HEK293T (cell line): ENCODE measurements at regions not wholly inside any gene's neighbourhood (a gene's known extent, or its start where the extent isn't known, plus 50 kb on each side); places are given as distances from the start of the nearest gene placed in this dataset.

Experiments
- CTCF ChIA-PET: fragments of 350-600 bp; formaldehyde crosslinking; extraction: SDS; loops from one replicate; lab custom pipeline; 2021; ENCODE audit warnings: antibody characterized with exemption, inconsistent platforms; lab: Yijun Ruan, JAX
- POLR2A ChIA-PET: fragments of 350-600 bp; formaldehyde crosslinking; extraction: SDS; loops from one replicate; lab custom pipeline; 2020; ENCODE audit warnings: antibody characterized with exemption, inconsistent platforms; lab: Yijun Ruan, JAX
- DNase-seq: peaks from one replicate; pipeline ENCODE4 v3.0.0; 2012; ENCODE audit warnings: mixed read lengths; ENCODE audit errors: extremely low spot score
- ARNT ChIP-seq: fragments of 450-650 bp; IDR thresholded peaks from 2 replicates; pipeline ENCODE4 v1.6.1; 2017; ENCODE audit warnings: mild to moderate bottlenecking
- BHLHE40 ChIP-seq: fragments of 450-650 bp; IDR thresholded peaks from 2 replicates; pipeline ENCODE4 v1.6.1; 2016; ENCODE audit warnings: mild to moderate bottlenecking, moderate library complexity, borderline replicate concordance
- CTBP1 ChIP-seq: fragments of 450-650 bp; IDR thresholded peaks from 2 replicates; pipeline ENCODE4 v1.6.1; 2016; ENCODE audit warnings: borderline replicate concordance
- ELF4 ChIP-seq: fragments of 450-650 bp; IDR thresholded peaks from 2 replicates; pipeline ENCODE4 v1.6.1; 2017; ENCODE audit warnings: antibody characterized with exemption
- FOXA1 ChIP-seq: fragments of 450-650 bp; IDR thresholded peaks from 2 replicates; pipeline ENCODE4 v1.6.1; 2016; ENCODE audit warnings: mild to moderate bottlenecking
- FOXK2 ChIP-seq: fragments of 450-650 bp; IDR thresholded peaks from 2 replicates; pipeline ENCODE4 v1.6.1; 2016; ENCODE audit warnings: mild to moderate bottlenecking
- FOXM1 ChIP-seq: fragments of 450-650 bp; IDR thresholded peaks from 2 replicates; pipeline ENCODE4 v1.6.1; 2017; ENCODE audit warnings: mild to moderate bottlenecking, borderline replicate concordance
- HDGF ChIP-seq: fragments of 450-650 bp; IDR thresholded peaks from 2 replicates; pipeline ENCODE4 v1.6.1; 2017; ENCODE audit warnings: antibody characterized with exemption, borderline replicate concordance
- L3MBTL2 ChIP-seq: fragments of 450-650 bp; conservative IDR thresholded peaks from 2 replicates; pipeline ENCODE4 v1.6.1; 2016; ENCODE audit warnings: mild to moderate bottlenecking
- LEF1 ChIP-seq: fragments of 450-650 bp; IDR thresholded peaks from 2 replicates; pipeline ENCODE4 v1.6.1; 2017; ENCODE audit warnings: mild to moderate bottlenecking, borderline replicate concordance
- NFRKB ChIP-seq: fragments of 450-650 bp; IDR thresholded peaks from 2 replicates; pipeline ENCODE4 v1.6.1; 2016; ENCODE audit warnings: mild to moderate bottlenecking, moderate library complexity
- PKNOX1 ChIP-seq: fragments of 450-650 bp; IDR thresholded peaks from 2 replicates; pipeline ENCODE4 v1.6.1; 2016
- SP1 ChIP-seq: fragments of 450-650 bp; IDR thresholded peaks from 2 replicates; pipeline ENCODE4 v1.6.1; 2017
- SUZ12 ChIP-seq: fragments of 450-650 bp; IDR thresholded peaks from 2 replicates; pipeline ENCODE4 v1.6.1; 2016; ENCODE audit warnings: mild to moderate bottlenecking
- TARDBP ChIP-seq: fragments of 450-650 bp; IDR thresholded peaks from 2 replicates; pipeline ENCODE4 v1.6.1; 2016
- ZNF384 ChIP-seq: fragments of 450-650 bp; IDR thresholded peaks from 2 replicates; pipeline ENCODE4 v1.6.1; 2016

GRCh38 chr18:10317864-10318690 lies 136.4 kb upstream of the APCDD1 start:
- TF ChIP-seq LEF1 (no peak), FOXA1 (no peak), BHLHE40 (no peak), PKNOX1 (no peak), ZNF384 (no peak), NFRKB (no peak), SUZ12 (no peak), FOXK2 (no peak), HDGF (no peak), ELF4 (no peak), ARNT (no peak)
- ChIA-PET POLR2A (no interaction called here), CTCF (no interaction called here)
- DNase-seq = no peak

- DNase-seq = no peak
- no peak for TF ChIP-seq FOXK2
- TF ChIP-seq SP1 = no peak
- no peak for TF ChIP-seq LEF1
- no peak for TF ChIP-seq CTBP1
- TF ChIP-seq HDGF = no peak
- no peak for TF ChIP-seq ELF4
- no peak for TF ChIP-seq NFRKB
- no peak for TF ChIP-seq ARNT
- no peak for TF ChIP-seq FOXA1
- TF ChIP-seq PKNOX1 = no peak
- no peak for TF ChIP-seq BHLHE40
- no peak for TF ChIP-seq TARDBP
- TF ChIP-seq SUZ12 = no peak
- TF ChIP-seq ZNF384 = no peak
- ChIA-PET POLR2A (no interaction called here), CTCF (no interaction called here)
These were observed 135.8 kb upstream of the APCDD1 start for GRCh38 chr18:10318691-10318970.

- CTCF ChIA-PET = no interaction called here
- DNase-seq = no peak
- TF ChIP-seq CTBP1 (no peak), ELF4 (no peak), FOXM1 (no peak), SUZ12 (no peak), BHLHE40 (no peak), TARDBP (no peak), FOXK2 (no peak), FOXA1 (no peak), NFRKB (no peak)
- POLR2A ChIA-PET = no interaction called here
These were observed 135.4 kb upstream of the APCDD1 start for GRCh38 chr18:10319026-10319425.

- no peak for TF ChIP-seq TARDBP
- TF ChIP-seq BHLHE40 = no peak
- TF ChIP-seq ZNF384 = no peak
- TF ChIP-seq PKNOX1 = no peak
- TF ChIP-seq NFRKB = no peak
- no peak for TF ChIP-seq FOXA1
- no peak for TF ChIP-seq L3MBTL2
- no peak for TF ChIP-seq SP1
- TF ChIP-seq FOXK2 = no peak
- TF ChIP-seq ARNT = no peak
- TF ChIP-seq CTBP1 = no peak
- no peak for TF ChIP-seq HDGF
- no peak for TF ChIP-seq FOXM1
- TF ChIP-seq LEF1 = no peak
- TF ChIP-seq ELF4 = no peak
These were observed 134.4 kb upstream of the APCDD1 start for GRCh38 chr18:10319914-10320600.

GRCh38 chr18:10320791-10321190 lies 133.6 kb upstream of the APCDD1 start:
- no peak for DNase-seq
- CTCF ChIA-PET = no interaction called here
- POLR2A ChIA-PET = no interaction called here
- TF ChIP-seq FOXA1 (no peak), BHLHE40 (no peak), FOXK2 (no peak), CTBP1 (no peak), FOXM1 (no peak), ZNF384 (no peak), L3MBTL2 (no peak), PKNOX1 (no peak), NFRKB (no peak), ARNT (no peak), ELF4 (no peak), TARDBP (no peak), LEF1 (no peak), HDGF (no peak), SP1 (no peak), SUZ12 (no peak)

More at GRCh38 chr18:10319914-10320600, 134.4 kb upstream of the APCDD1 start:
- ChIA-PET CTCF (no interaction called here), POLR2A (no interaction called here)
- DNase-seq = no peak
